ENCODE measurements at regions not wholly inside any gene's neighbourhood (a gene's known extent, or its start where the extent isn't known, plus 50 kb on each side); places are given as distances from the start of the nearest gene placed in this dataset.
"Not testable (repeated sequence)": the region's sequence is repeated elsewhere in the genome, so short reads cannot be mapped to it uniquely, and the experiment has no call there.

DNA sequence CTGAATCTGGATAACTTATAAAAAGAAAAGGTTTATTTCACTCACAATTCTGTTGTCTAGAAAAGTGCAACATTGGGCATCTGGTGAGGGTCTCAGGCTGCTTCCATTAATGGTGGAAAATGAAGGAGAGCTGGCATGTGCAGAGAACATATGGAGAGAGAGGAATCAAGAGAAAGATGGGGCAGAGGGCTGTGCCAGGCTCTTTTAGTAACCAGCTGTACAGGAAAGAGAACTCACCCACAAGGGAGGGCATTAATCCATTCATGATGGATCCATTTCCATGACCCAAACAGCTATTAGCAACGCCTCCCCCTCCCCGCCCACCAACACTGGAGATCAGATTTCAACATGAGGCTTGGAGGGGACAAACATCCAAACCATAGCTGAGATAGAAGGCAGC is 61.7 kb upstream of the LYZL1 start:
- ChIA-PET CTCF (interaction anchor here (1.5 kb wide), 1 partner anchor 40 kb away, joined by 3 read pairs; no protein-coding TSS in a partner anchor), POLR2A (no interaction called here)
- TF ChIP-seq, protein P1, sequence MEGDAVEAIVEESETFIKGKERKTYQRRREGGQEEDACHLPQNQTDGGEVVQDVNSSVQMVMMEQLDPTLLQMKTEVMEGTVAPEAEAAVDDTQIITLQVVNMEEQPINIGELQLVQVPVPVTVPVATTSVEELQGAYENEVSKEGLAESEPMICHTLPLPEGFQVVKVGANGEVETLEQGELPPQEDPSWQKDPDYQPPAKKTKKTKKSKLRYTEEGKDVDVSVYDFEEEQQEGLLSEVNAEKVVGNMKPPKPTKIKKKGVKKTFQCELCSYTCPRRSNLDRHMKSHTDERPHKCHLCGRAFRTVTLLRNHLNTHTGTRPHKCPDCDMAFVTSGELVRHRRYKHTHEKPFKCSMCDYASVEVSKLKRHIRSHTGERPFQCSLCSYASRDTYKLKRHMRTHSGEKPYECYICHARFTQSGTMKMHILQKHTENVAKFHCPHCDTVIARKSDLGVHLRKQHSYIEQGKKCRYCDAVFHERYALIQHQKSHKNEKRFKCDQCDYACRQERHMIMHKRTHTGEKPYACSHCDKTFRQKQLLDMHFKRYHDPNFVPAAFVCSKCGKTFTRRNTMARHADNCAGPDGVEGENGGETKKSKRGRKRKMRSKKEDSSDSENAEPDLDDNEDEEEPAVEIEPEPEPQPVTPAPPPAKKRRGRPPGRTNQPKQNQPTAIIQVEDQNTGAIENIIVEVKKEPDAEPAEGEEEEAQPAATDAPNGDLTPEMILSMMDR (IDR thresholded peaks at IDR 0.05; ENCODE audit: control extremely low read depth, extremely low read depth, low read depth, missing control alignments), result no peak
- no peak for DNase-seq (ENCODE audit: extremely low spot score)

DNA sequence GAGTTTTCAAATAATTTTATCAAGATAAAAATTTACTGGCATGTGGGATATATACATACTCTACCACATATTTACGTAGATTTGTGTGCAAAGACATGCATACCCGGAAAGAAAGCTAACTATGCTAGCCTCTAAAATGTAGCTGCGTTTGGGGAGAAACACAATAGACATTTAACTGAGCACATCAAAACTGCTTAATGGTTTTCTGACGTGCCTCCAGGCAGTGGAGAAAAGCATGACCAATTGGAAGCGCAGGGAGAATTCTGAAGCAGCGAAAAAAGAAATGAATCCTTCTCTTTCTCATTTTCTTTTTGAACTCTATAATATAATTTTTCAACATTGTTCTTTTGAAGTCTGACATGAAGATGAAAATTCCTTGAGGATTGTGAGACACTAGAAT is 60.3 kb upstream of the LYZL1 start:
- ChIA-PET POLR2A (no interaction called here), CTCF (interaction anchor here (1.5 to 2.5 kb wide), 2 partner anchors 11 to 39 kb away, joined by 3 to 9 read pairs; no protein-coding TSS in a partner anchor)
- no peak for DNase-seq (ENCODE audit: extremely low spot score)
- TF ChIP-seq, protein P1 (IDR thresholded peaks at IDR 0.05; ENCODE audit: control extremely low read depth, extremely low read depth, low read depth, missing control alignments), result no peak

DNA sequence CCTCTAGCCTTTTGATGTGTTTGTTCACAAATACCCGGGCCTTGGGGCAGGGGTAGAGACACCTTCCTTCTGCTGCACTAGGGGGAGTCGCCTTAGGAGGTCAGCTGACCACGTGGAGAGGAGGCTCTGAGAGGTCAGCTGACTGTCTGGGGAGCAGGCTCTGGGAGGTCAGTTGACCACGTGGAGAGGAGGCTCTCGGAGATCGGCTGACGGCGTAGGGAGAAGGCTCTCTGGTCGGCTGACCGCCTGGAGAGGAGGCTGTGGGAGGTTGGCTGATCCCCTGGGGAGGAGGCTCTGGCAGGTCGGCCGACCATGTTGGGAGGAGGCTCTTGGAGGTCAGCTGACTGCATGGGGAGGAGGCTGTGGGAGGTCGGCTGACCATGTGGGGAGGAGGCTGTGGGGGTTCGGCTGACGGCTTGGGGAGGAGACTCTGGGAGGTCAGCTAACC is 59.6 kb upstream of the LYZL1 start:
- POLR2A ChIA-PET, result no interaction called here
- CTCF ChIA-PET, result interaction anchor here (1.1 to 2.5 kb wide), 2 partner anchors 10 to 26 kb away, joined by 4 to 9 read pairs; no protein-coding TSS in a partner anchor
- DNase-seq (ENCODE audit: extremely low spot score), result no peak
- TF ChIP-seq, protein P1 (IDR thresholded peaks at IDR 0.05; ENCODE audit: control extremely low read depth, extremely low read depth, low read depth, missing control alignments), result no peak

DNA sequence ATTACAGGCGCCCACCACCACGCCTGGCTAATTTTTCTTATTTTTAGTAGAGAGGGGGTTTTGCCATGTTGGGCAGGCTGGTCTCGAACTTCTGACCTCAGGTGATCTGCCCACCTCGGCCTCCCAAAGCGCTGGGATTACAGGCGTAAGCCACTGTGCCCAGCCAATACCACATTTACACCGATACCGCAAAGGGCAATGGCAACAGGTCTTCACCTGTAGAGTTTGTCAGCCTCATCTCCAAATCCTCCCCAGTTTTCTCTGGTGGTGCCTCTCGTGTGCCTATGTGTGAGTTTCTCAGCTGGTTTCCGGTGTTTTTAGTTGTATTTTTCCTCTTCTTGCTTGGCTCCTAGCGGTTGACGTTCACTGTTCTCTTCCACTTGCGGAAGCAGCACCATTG is 52.0 kb upstream of the LYZL1 start:
- POLR2A ChIA-PET; DNase-seq (ENCODE audit: extremely low spot score): not testable (repeated sequence)
- CTCF ChIA-PET, result interaction anchor here (1.1 kb wide), 1 partner anchor 68 kb away, joined by 3 read pairs; no protein-coding TSS in a partner anchor

DNA sequence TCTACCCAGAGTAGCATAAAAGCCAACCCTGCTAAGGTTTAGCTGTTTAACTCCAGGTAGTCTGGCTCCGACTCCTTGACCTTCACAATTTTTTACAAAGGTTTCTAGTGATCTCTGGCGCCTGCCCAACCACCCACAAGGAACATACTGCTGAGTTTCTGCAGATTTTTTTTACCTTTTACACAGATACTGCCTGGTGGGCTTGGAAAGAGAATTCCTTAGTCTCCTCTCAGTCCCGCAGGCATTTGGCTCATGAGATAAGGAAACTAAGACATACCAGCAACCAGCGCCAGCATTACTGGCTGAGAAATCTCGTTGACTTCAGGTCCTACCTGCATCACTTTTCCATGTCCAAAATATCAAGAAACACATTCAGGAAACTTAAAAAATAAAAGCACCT is 51.1 kb upstream of the LYZL1 start:
- POLR2A ChIA-PET, result no interaction called here
- TF ChIP-seq, protein P1 (IDR thresholded peaks at IDR 0.05; ENCODE audit: control extremely low read depth, extremely low read depth, low read depth, missing control alignments), result no peak
- no peak for DNase-seq (ENCODE audit: extremely low spot score)
- CTCF ChIA-PET, result no interaction called here

DNA sequence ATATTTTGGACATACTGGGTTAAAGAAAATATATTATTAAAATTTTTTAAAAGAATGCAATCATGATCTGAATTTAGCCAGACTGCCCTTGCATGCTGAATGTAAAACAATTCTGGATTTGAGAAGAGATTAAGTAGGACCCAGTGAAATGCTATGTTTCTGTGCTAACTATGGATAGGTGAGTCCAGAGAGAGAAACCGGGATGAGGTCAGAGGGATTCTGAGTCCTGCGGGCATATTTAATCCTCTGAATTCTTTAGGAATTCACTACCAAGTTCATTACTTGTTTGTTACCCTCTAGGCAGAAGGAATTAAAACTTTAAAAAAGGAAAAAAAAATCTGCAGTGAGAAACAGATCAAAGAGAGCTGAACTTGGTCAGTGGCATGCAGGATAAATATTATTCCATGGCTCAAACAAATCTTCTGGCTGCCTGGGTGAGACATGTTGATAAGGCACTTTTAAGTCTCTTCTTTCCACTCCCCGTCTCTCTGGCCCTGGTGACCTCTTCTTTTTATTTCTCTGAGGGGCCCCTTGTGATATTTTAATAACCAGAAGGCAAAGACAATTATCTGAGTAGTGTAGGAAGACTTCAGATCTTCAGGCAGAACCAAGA is 50.2 kb upstream of the LYZL1 start:
- ChIA-PET CTCF (interaction anchor here (0.8 to 3.0 kb wide), 5 partner anchors 10 to 66 kb away, joined by 3 to 18 read pairs (median 9); no protein-coding TSS in a partner anchor), POLR2A (no interaction called here)
- no peak for DNase-seq (ENCODE audit: extremely low spot score)
- TF ChIP-seq, protein P1 (IDR thresholded peaks at IDR 0.05; ENCODE audit: control extremely low read depth, extremely low read depth, low read depth, missing control alignments), result no peak

Measured in GM10248 (cell line).